H9 (cell line): ENCODE measurements at regions not wholly inside any gene's neighbourhood (a gene's known extent, or its start where the extent isn't known, plus 50 kb on each side); places are given as distances from the start of the nearest gene placed in this dataset.

Experiments used
- DNase-seq: peaks from one replicate; pipeline ENCODE4 v3.0.0-alpha.2; 2017
- H2AFZ ChIP-seq: one replicate; pipeline ENCODE4 v1.6.1; 2013; ENCODE audit warnings: mild to moderate bottlenecking, low read length, control low read depth, moderate library complexity
- H2AK5ac ChIP-seq: 2 replicates; pipeline ENCODE4 v1.6.1; 2013; ENCODE audit warnings: low read length, control low read depth, mixed read lengths; ENCODE audit not compliant: insufficient read length
- H2BK120ac ChIP-seq: one replicate; pipeline ENCODE4 v1.6.1; 2013; ENCODE audit warnings: low read depth, mild to moderate bottlenecking, low read length, control low read depth, inconsistent platforms; ENCODE audit not compliant: poor library complexity, severe bottlenecking
- H2BK12ac ChIP-seq: 2 replicates; pipeline ENCODE4 v1.6.1; 2013; ENCODE audit warnings: low read length, control low read depth, mixed read lengths, low read depth; ENCODE audit not compliant: insufficient read length
- H2BK15ac ChIP-seq: 2 replicates; pipeline ENCODE4 v1.6.1; 2013; ENCODE audit warnings: low read depth, low read length, control low read depth
- H2BK20ac ChIP-seq: one replicate; pipeline ENCODE4 v1.6.1; 2013; ENCODE audit warnings: low read depth, mild to moderate bottlenecking, low read length, control low read depth, inconsistent platforms; ENCODE audit not compliant: poor library complexity, severe bottlenecking
- H2BK5ac ChIP-seq: 2 replicates; pipeline ENCODE4 v1.6.1; 2013; ENCODE audit warnings: low read length, control low read depth, mixed read lengths; ENCODE audit not compliant: insufficient read length
- H3K14ac ChIP-seq: 2 replicates; pipeline ENCODE4 v1.6.1; 2013; ENCODE audit warnings: low read length, control low read depth; ENCODE audit not compliant: insufficient read depth
- H3K18ac ChIP-seq: 2 replicates; pipeline ENCODE4 v1.6.1; 2013; ENCODE audit warnings: low read depth, mild to moderate bottlenecking, mixed read lengths, low read length, control low read depth; ENCODE audit not compliant: insufficient read length
- H3K23ac ChIP-seq: 2 replicates; pipeline ENCODE4 v1.6.1; 2013; ENCODE audit warnings: low read length, control low read depth, mixed read lengths, low read depth; ENCODE audit not compliant: insufficient read length
- H3K23me2 ChIP-seq: 2 replicates; pipeline ENCODE4 v1.6.1; 2013; ENCODE audit warnings: low read depth, mild to moderate bottlenecking, mixed read lengths, low read length, control low read depth; ENCODE audit not compliant: insufficient read length, poor library complexity, severe bottlenecking
- H3K27ac ChIP-seq: 2 replicates; pipeline ENCODE4 v1.5.1; 2013; ENCODE audit warnings: low read length, control low read depth, mixed read lengths, low read depth; ENCODE audit not compliant: insufficient read length
- H3K27me3 ChIP-seq: 2 replicates; pipeline ENCODE4 v1.6.1; 2013; ENCODE audit warnings: low read length, control low read depth, inconsistent platforms; ENCODE audit not compliant: insufficient read depth
- H3K4ac ChIP-seq: 2 replicates; pipeline ENCODE4 v1.6.1; 2013; ENCODE audit warnings: low read depth, mild to moderate bottlenecking, control low read depth, inconsistent platforms, low read length, moderate library complexity
- H3K4me1 ChIP-seq: 2 replicates; pipeline ENCODE4 v1.6.1; 2013; ENCODE audit warnings: low read length, control low read depth, inconsistent platforms; ENCODE audit not compliant: insufficient read depth
- H3K4me2 ChIP-seq: 2 replicates; pipeline ENCODE4 v1.6.1; 2013; ENCODE audit warnings: low read length, control low read depth, mixed read lengths; ENCODE audit not compliant: insufficient read length, insufficient read depth
- H3K56ac ChIP-seq: 2 replicates; pipeline ENCODE4 v1.6.1; 2013; ENCODE audit warnings: low read depth, mild to moderate bottlenecking, mixed read lengths, low read length, control low read depth; ENCODE audit not compliant: insufficient read length
- H3K79me1 ChIP-seq: 2 replicates; pipeline ENCODE4 v1.6.1; 2013; ENCODE audit warnings: low read depth, mild to moderate bottlenecking, moderate library complexity, low read length, control low read depth, inconsistent platforms; ENCODE audit not compliant: insufficient read depth, poor library complexity, severe bottlenecking
- H3K79me2 ChIP-seq: 2 replicates; pipeline ENCODE4 v1.6.1; 2013; ENCODE audit warnings: low read length, control low read depth, inconsistent platforms; ENCODE audit not compliant: insufficient read depth
- H3K9ac ChIP-seq: 2 replicates; pipeline ENCODE4 v1.6.1; 2013; ENCODE audit warnings: low read length, control low read depth, mixed read lengths; ENCODE audit not compliant: insufficient read length; ENCODE audit errors: extremely low read depth
- H3K9me3 ChIP-seq: one replicate; pipeline ENCODE4 v1.6.1; 2013; ENCODE audit warnings: low read depth, low read length, inconsistent platforms; ENCODE audit not compliant: control insufficient read depth
- H3T11ph ChIP-seq: one replicate; pipeline ENCODE4 v1.6.1; 2013; ENCODE audit warnings: mild to moderate bottlenecking, low read length, control low read depth, inconsistent platforms
- H4K20me1 ChIP-seq: one replicate; pipeline ENCODE4 v1.6.1; 2013; ENCODE audit not compliant: control insufficient read depth, insufficient read length, insufficient read depth
- H4K5ac ChIP-seq: 2 replicates; pipeline ENCODE4 v1.6.1; 2013; ENCODE audit warnings: low read depth, mild to moderate bottlenecking, mixed read lengths, low read length, control low read depth; ENCODE audit not compliant: insufficient read length
- H4K8ac ChIP-seq: replicated peaks from 2 replicates; pipeline ENCODE4 v1.6.1; 2013; ENCODE audit warnings: low read length, control low read depth, mixed read lengths, low read depth; ENCODE audit not compliant: insufficient read length
- H4K91ac ChIP-seq: 2 replicates; pipeline ENCODE4 v1.6.1; 2013; ENCODE audit warnings: low read depth, mild to moderate bottlenecking, moderate library complexity, mixed read lengths, low read length, control low read depth; ENCODE audit not compliant: insufficient read length
- H3K27ac Mint-ChIP-seq, 3 experiments: 2 replicates in 2 of 3; 3 replicates in 1 of 3; pipeline ENCODE4 v1.8.0; 2020 to 2021; ENCODE audit warnings: mixed read lengths in 3 of 3, mild to moderate bottlenecking in 1 of 3, moderate library complexity in 1 of 3
- H3K27me3 Mint-ChIP-seq: 2 replicates; pipeline ENCODE4 v1.8.0; 2021; ENCODE audit warnings: low read depth, mild to moderate bottlenecking, moderate library complexity, mixed read lengths
- H3K36me3 Mint-ChIP-seq, 3 experiments: 2 replicates in 2 of 3; 3 replicates in 1 of 3; pipeline ENCODE4 v1.8.0; 2020 to 2021; ENCODE audit warnings: low read depth in 3 of 3, mixed read lengths in 3 of 3; ENCODE audit not compliant: insufficient read depth in 1 of 3
- H3K4me1 Mint-ChIP-seq, 2 experiments: 2 replicates each; pipeline ENCODE4 v1.8.0; 2020; ENCODE audit warnings: mixed read lengths in 2 of 2
- H3K4me3 Mint-ChIP-seq, 2 experiments: 2 replicates in 1 of 2; 3 replicates in 1 of 2; pipeline ENCODE4 v1.8.0; 2020 to 2021; ENCODE audit warnings: mild to moderate bottlenecking in 2 of 2, mixed read lengths in 2 of 2, moderate library complexity in 1 of 2
- H3K9me3 Mint-ChIP-seq, 2 experiments: 2 replicates in 1 of 2; 3 replicates in 1 of 2; pipeline ENCODE4 v1.8.0; 2020; ENCODE audit warnings: mild to moderate bottlenecking in 2 of 2, mixed read lengths in 2 of 2, moderate library complexity in 1 of 2
- CTCF ChIP-seq: fragments of 200-600 bp; sonication (generic); conservative IDR thresholded peaks from 3 replicates; pipeline ENCODE4 v1.8.0; 2021; ENCODE audit warnings: antibody characterized with exemption, mild to moderate bottlenecking
- WGBS: extraction: QIAGEN DNeasy Blood & Tissue Kit; methylation state at CpG from one replicate; pipeline ENCODE4 v1.1.7; 2013; ENCODE audit warnings: missing lambda C conversion rate, low lambda C conversion rate, mixed read lengths; ENCODE audit not compliant: insufficient read length; ENCODE audit errors: extremely low coverage; 5-methylcytosine and 5-hydroxymethylcytosine counted together

GRCh38 chr4:141469392-141469791, 167.0 kb upstream of the IL15 start:
- H3K27ac Mint-ChIP-seq = no peak overlapping the region
- H2AK5ac ChIP-seq = no peak overlapping the region
- TF ChIP-seq CTCF = no peak

More at GRCh38 chr4:141469392-141469791, 167.0 kb upstream of the IL15 start:
- Histone ChIP-seq H3K9me3 (no peaks in the 10 kb centered on the region), H3T11ph (no peak overlapping the region), H2BK5ac (no peak overlapping the region), H3K18ac (no peak overlapping the region), H2AFZ (no peak overlapping the region), H4K20me1 (no peaks in the 10 kb centered on the region), H3K4me1 (no peaks in the 10 kb centered on the region), H2BK15ac (no peak overlapping the region), H3K27me3 (no peaks in the 10 kb centered on the region), H3K14ac (no peak overlapping the region), H3K56ac (no peak overlapping the region), H3K4ac (no peak overlapping the region), H3K23ac (no peak overlapping the region), H3K9ac (no peak overlapping the region), H4K8ac (no peak overlapping the region), H3K27ac (no peak overlapping the region), H4K91ac (no peak overlapping the region), H3K4me2 (no peak overlapping the region), H3K23me2 (no peaks in the 10 kb centered on the region), H3K79me1 (no peaks in the 10 kb centered on the region), H2BK120ac (no peak overlapping the region), H4K5ac (no peak overlapping the region), H2BK12ac (no peak overlapping the region), H3K79me2 (no peaks in the 10 kb centered on the region), H2BK20ac (no peak overlapping the region)
- WGBS = no CpG with 5 or more reads among the region's 1 CpG
- Mint-ChIP-seq H3K9me3 (no peaks in the 10 kb centered on the region), H3K4me3 (no peak overlapping the region), H3K27me3 (no peaks in the 10 kb centered on the region), H3K4me1 (no peaks in the 10 kb centered on the region), H3K36me3 (no peaks in the 10 kb centered on the region)
- no peak for DNase-seq
